SH-SY5Y (cell line): ENCODE measurements at regions not wholly inside any gene's neighbourhood (a gene's known extent, or its start where the extent isn't known, plus 50 kb on each side); places are given as distances from the start of the nearest gene placed in this dataset.

Experiments used
- GATA2 ChIP-seq: IDR thresholded peaks from 2 replicates; pipeline ENCODE4 v1.6.1; 2011; ENCODE audit warnings: mild to moderate bottlenecking, low read depth, low read length
- GATA3 ChIP-seq: IDR thresholded peaks from 2 replicates; pipeline ENCODE4 v1.6.1; 2011; ENCODE audit warnings: low read depth, mild to moderate bottlenecking, low read length, moderate library complexity

DNA sequence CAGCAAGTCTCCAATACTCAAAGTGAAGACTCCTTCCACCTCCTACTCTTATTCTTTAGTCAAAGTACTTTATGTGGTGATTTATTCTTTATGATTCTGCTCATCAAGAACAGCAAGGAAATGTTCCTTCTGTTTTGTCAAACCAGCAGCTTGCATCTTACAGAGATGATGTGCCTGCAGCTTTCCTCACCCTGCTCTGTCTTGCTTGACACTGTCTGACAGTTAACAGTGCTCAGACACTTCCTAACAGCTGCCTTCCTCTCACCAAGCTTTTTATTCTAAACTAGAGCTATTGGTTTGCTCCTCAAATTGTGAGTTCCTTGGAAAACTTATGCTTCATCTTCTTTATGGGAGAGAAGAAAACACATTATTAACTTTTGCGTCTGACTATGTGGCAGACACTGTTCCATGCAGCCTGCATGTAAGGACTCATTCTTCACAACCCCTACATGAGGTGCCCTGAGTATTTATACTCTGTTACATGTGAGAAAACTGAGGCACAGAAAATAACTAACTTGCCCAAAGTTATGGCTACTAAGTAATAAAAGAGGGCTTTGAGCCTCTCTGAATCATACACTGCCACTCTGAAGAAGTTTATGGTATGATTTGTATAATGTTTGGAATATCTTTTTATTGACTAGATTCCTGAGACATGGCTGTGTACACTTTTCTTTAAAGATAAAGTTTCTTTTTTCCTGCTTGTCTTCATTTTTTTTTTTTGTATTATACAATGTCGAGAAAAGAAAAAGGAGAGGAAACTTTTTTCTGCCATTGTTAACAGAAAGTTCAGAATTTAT lies 723.3 kb upstream of the DDX18 start:
- TF ChIP-seq GATA2, result no peak
- no peak for TF ChIP-seq GATA3
